HG02970 (cell line): ENCODE measurements at regions not wholly inside any gene's neighbourhood (a gene's known extent, or its start where the extent isn't known, plus 50 kb on each side); places are given as distances from the start of the nearest gene placed in this dataset.

Experiments used
- ATAC-seq: cut with Tn5 transposase; IDR thresholded peaks from one replicate; pipeline ENCODE4 v1.9.1; 2021; ENCODE audit warnings: mild to moderate bottlenecking, moderate library complexity, moderate number of reproducible peaks; ENCODE audit not compliant: unreplicated experiment, low FRiP score

GRCh38 chr4:149296503-149296902, 519.1 kb downstream of the IQCM start:
- no peak for ATAC-seq

- no peak for ATAC-seq
Observed at GRCh38 chr4:149296084-149296483, 519.6 kb downstream of the IQCM start.

GRCh38 chr4:149294601-149295000, 521.0 kb downstream of the IQCM start:
- no peak for ATAC-seq

- ATAC-seq: no peak
Observed at GRCh38 chr4:149293046-149293649, 522.5 kb downstream of the IQCM start.

GRCh38 chr4:149292425-149293007, 523.1 kb downstream of the IQCM start:
- ATAC-seq: no peak

GRCh38 chr4:149291463-149291862, 524.2 kb downstream of the IQCM start:
- ATAC-seq: no peak

GRCh38 chr4:149280806-149281205, 534.8 kb downstream of the IQCM start:
- no peak for ATAC-seq

- no peak for ATAC-seq
Observed at GRCh38 chr4:149279776-149280175, 535.9 kb downstream of the IQCM start.

GRCh38 chr4:149279331-149279730, 536.3 kb downstream of the IQCM start:
- ATAC-seq: no peak

- ATAC-seq: no peak
Observed at GRCh38 chr4:149277705-149278104, 537.9 kb downstream of the IQCM start.

GRCh38 chr4:149269835-149270234, 545.8 kb downstream of the IQCM start:
- no peak for ATAC-seq

GRCh38 chr4:149266301-149266700, 549.3 kb downstream of the IQCM start:
- no peak for ATAC-seq

GRCh38 chr4:149265645-149266044, 550.0 kb downstream of the IQCM start:
- no peak for ATAC-seq

- ATAC-seq: peak; percentile 84
Observed at GRCh38 chr4:149264093-149264733, 551.4 kb downstream of the IQCM start.

- ATAC-seq: no peak
Observed at GRCh38 chr4:149248191-149248764, 567.4 kb downstream of the IQCM start.

GRCh38 chr4:149247164-149247563, 568.5 kb downstream of the IQCM start:
- ATAC-seq: no peak

- no peak for ATAC-seq
Observed at GRCh38 chr4:149245333-149245732, 570.3 kb downstream of the IQCM start.

GRCh38 chr4:149238097-149238496, 577.5 kb downstream of the IQCM start:
- no peak for ATAC-seq

- no peak for ATAC-seq
Observed at GRCh38 chr4:149234798-149235197, 580.8 kb downstream of the IQCM start.

GRCh38 chr4:149223659-149224058, 592.0 kb downstream of the IQCM start:
- no peak for ATAC-seq

GRCh38 chr4:149218672-149219071, 597.0 kb downstream of the IQCM start:
- no peak for ATAC-seq

- ATAC-seq: no peak
Observed at GRCh38 chr4:149214301-149214700, 601.3 kb downstream of the IQCM start.
